Astrocyte (in vitro differentiated cells and primary cell): ENCODE measurements at regions not wholly inside any gene's neighbourhood (a gene's known extent, or its start where the extent isn't known, plus 50 kb on each side); places are given as distances from the start of the nearest gene placed in this dataset.

Source experiments
- DNase-seq: peaks from one replicate; pipeline ENCODE4 v3.0.0-alpha.2; 2010; ENCODE audit warnings: low read depth
- FAIRE-seq: peaks from 2 replicates; lab custom pipeline; 2011; peaks lifted over from hg19 to GRCh38; lab: Jason Lieb, UNC
- H2AFZ ChIP-seq: 2 replicates; pipeline ENCODE4 v1.6.0; 2012; ENCODE audit warnings: low read depth, low read length, inconsistent platforms
- H3K27ac ChIP-seq: 2 replicates; pipeline ENCODE4 v1.5.1; 2011; ENCODE audit warnings: low read depth, low read length, inconsistent platforms
- H3K27me3 ChIP-seq: 2 replicates; pipeline ENCODE4 v1.6.0; 2011; ENCODE audit warnings: low read length, inconsistent platforms; ENCODE audit not compliant: insufficient read depth
- H3K36me3 ChIP-seq: 2 replicates; pipeline ENCODE4 v1.5.1; 2011; ENCODE audit warnings: low read length, inconsistent platforms; ENCODE audit not compliant: insufficient read depth
- H3K4me1 ChIP-seq: 2 replicates; pipeline ENCODE4 v1.5.1; 2011; ENCODE audit warnings: low read length, inconsistent platforms; ENCODE audit not compliant: insufficient read depth
- H3K4me2 ChIP-seq: 2 replicates; pipeline ENCODE4 v1.6.0; 2012; ENCODE audit warnings: low read length, inconsistent platforms
- H3K4me3 ChIP-seq: 2 replicates; pipeline ENCODE4 v1.5.1; 2011; ENCODE audit warnings: low read depth, mild to moderate bottlenecking, low read length, inconsistent platforms; ENCODE audit not compliant: insufficient read depth
- H3K79me2 ChIP-seq: 2 replicates; pipeline ENCODE4 v1.6.0; 2012; ENCODE audit warnings: mild to moderate bottlenecking, low read length, inconsistent platforms; ENCODE audit not compliant: insufficient read depth
- H3K9ac ChIP-seq: 2 replicates; pipeline ENCODE4 v1.6.0; 2012; ENCODE audit warnings: mild to moderate bottlenecking, low read length, inconsistent platforms
- H3K9me3 ChIP-seq: 2 replicates; pipeline ENCODE4 v1.5.1; 2012; ENCODE audit warnings: low read depth, mild to moderate bottlenecking, low read length, inconsistent platforms; ENCODE audit not compliant: insufficient read depth
- H4K20me1 ChIP-seq: 2 replicates; pipeline ENCODE4 v1.6.0; 2012; ENCODE audit warnings: low read length, inconsistent platforms; ENCODE audit not compliant: insufficient read depth
- H3K27ac Mint-ChIP-seq: one replicate; pipeline ENCODE4 v1.8.0; 2021; ENCODE audit warnings: mild to moderate bottlenecking, mixed read lengths; ENCODE audit not compliant: unreplicated experiment
- H3K27me3 Mint-ChIP-seq: one replicate; pipeline ENCODE4 v1.8.0; 2021; ENCODE audit warnings: low read depth, mixed read lengths; ENCODE audit not compliant: unreplicated experiment
- H3K36me3 Mint-ChIP-seq: one replicate; pipeline ENCODE4 v1.8.0; 2021; ENCODE audit warnings: low read depth, mixed read lengths; ENCODE audit not compliant: unreplicated experiment
- H3K4me1 Mint-ChIP-seq: one replicate; pipeline ENCODE4 v1.8.0; 2021; ENCODE audit warnings: low read depth, mixed read lengths; ENCODE audit not compliant: unreplicated experiment
- H3K4me3 Mint-ChIP-seq: one replicate; pipeline ENCODE4 v1.8.0; 2021; ENCODE audit warnings: mild to moderate bottlenecking, moderate library complexity, mixed read lengths; ENCODE audit not compliant: unreplicated experiment
- H3K9me3 Mint-ChIP-seq: one replicate; pipeline ENCODE4 v1.8.0; 2021; ENCODE audit warnings: mild to moderate bottlenecking, mixed read lengths; ENCODE audit not compliant: unreplicated experiment
- CTCF ChIP-seq: IDR thresholded peaks from 2 replicates; pipeline ENCODE4 v1.5.1; 2011; ENCODE audit warnings: low read depth, mild to moderate bottlenecking, inconsistent platforms, low read length, moderate library complexity; ENCODE audit not compliant: insufficient read depth
- EZH2 ChIP-seq: IDR thresholded peaks from 2 replicates; pipeline ENCODE4 v1.6.1; 2012; ENCODE audit warnings: mild to moderate bottlenecking, low read length, inconsistent platforms; ENCODE audit not compliant: insufficient read depth

GRCh38 chr12:125443341-125443740 is 378.1 kb downstream of the AACS start:
- Histone ChIP-seq H2AFZ (no peak overlapping the region), H3K27me3 (no peaks in the 10 kb centered on the region), H3K36me3 (no peaks in the 10 kb centered on the region), H3K4me3 (no peak overlapping the region), H3K79me2 (no peaks in the 10 kb centered on the region), H3K9me3 (no peaks in the 10 kb centered on the region), H3K4me1 (no peaks in the 10 kb centered on the region), H3K27ac (no peak overlapping the region), H4K20me1 (no peaks in the 10 kb centered on the region), H3K4me2 (no peak overlapping the region), H3K9ac (no peak overlapping the region)
- H3K27me3 Mint-ChIP-seq: no peaks in the 10 kb centered on the region
- DNase-seq (no peak), FAIRE-seq (no peak)
- H3K36me3 Mint-ChIP-seq: no peaks in the 10 kb centered on the region
- H3K9me3 Mint-ChIP-seq: no peaks in the 10 kb centered on the region
- H3K27ac Mint-ChIP-seq: no peak overlapping the region
- H3K4me3 Mint-ChIP-seq: no peak overlapping the region
- H3K4me1 Mint-ChIP-seq: no peaks in the 10 kb centered on the region
- TF ChIP-seq CTCF (no peak), EZH2 (no peak)

GRCh38 chr12:125451408-125451807 is 386.2 kb downstream of the AACS start:
- DNase-seq: no peak
- FAIRE-seq: no peak
- H3K79me2 ChIP-seq: no peaks in the 10 kb centered on the region
- no peak overlapping the region for H3K4me3 Mint-ChIP-seq
- H3K4me3 ChIP-seq: no peak overlapping the region
- H3K36me3 Mint-ChIP-seq: no peaks in the 10 kb centered on the region
- H3K27ac Mint-ChIP-seq: no peak overlapping the region
- TF ChIP-seq EZH2 (no peak), CTCF (no peak)
- H2AFZ ChIP-seq: no peak overlapping the region
- no peaks in the 10 kb centered on the region for H3K9me3 ChIP-seq
- H3K27ac ChIP-seq: no peak overlapping the region
- H3K36me3 ChIP-seq: no peaks in the 10 kb centered on the region
- H3K4me1 Mint-ChIP-seq: no peaks in the 10 kb centered on the region
- no peaks in the 10 kb centered on the region for H3K27me3 Mint-ChIP-seq
- no peaks in the 10 kb centered on the region for H4K20me1 ChIP-seq
- H3K9ac ChIP-seq: no peak overlapping the region
- no peaks in the 10 kb centered on the region for H3K4me1 ChIP-seq
- H3K27me3 ChIP-seq: no peaks in the 10 kb centered on the region
- H3K9me3 Mint-ChIP-seq: peaks cover 5% of the 10 kb centered on the region
- H3K4me2 ChIP-seq: no peak overlapping the region

DNA sequence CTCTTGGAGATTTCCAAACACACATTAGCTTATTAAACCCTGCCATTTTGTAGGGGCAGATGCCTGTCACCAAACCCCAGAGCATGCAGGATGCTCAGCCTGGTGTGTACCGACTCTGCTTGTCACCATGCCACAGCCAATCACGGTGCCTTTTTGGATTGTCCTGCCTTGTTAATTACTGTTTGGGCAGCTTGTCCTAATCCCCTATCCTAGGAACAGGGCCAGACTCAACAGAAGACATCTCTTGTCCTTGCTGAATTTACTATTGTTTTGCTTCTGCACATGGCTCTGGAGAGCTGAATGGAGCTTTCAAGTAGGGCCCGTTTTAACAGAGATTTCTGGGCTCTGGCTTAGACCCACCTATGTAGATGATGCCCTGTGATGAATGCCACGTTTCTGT is 388.5 kb downstream of the AACS start:
- Histone ChIP-seq H3K4me3 (no peak overlapping the region), H3K9me3 (no peaks in the 10 kb centered on the region), H3K27me3 (no peaks in the 10 kb centered on the region), H3K27ac (no peak overlapping the region), H3K4me2 (no peak overlapping the region), H3K36me3 (no peaks in the 10 kb centered on the region), H4K20me1 (no peaks in the 10 kb centered on the region), H2AFZ (no peak overlapping the region), H3K9ac (no peak overlapping the region), H3K79me2 (no peaks in the 10 kb centered on the region), H3K4me1 (no peaks in the 10 kb centered on the region)
- H3K27ac Mint-ChIP-seq: no peak overlapping the region
- no peak overlapping the region for H3K4me3 Mint-ChIP-seq
- H3K9me3 Mint-ChIP-seq: peaks cover 5% of the 10 kb centered on the region
- H3K27me3 Mint-ChIP-seq: no peaks in the 10 kb centered on the region
- H3K4me1 Mint-ChIP-seq: no peaks in the 10 kb centered on the region
- FAIRE-seq: no peak
- TF ChIP-seq EZH2 (no peak), CTCF (no peak)
- no peak for DNase-seq
- H3K36me3 Mint-ChIP-seq: no peaks in the 10 kb centered on the region
